Breast epithelium (tissue), 3 donors: ENCODE measurements at regions not wholly inside any gene's neighbourhood (a gene's known extent, or its start where the extent isn't known, plus 50 kb on each side); places are given as distances from the start of the nearest gene placed in this dataset.

Source experiments
- POLR2A ChIP-seq: fragments of 450-650 bp; IDR thresholded peaks from one replicate; pipeline ENCODE4 v1.6.1; 2016; ENCODE audit warnings: antibody characterized with exemption, mild to moderate bottlenecking, moderate library complexity
- TF ChIP-seq, protein P1 (sequence below), 3 donors: fragments of 450-650 bp; IDR thresholded peaks; one replicate each; pipeline ENCODE4 v1.5.1; 2016 to 2017; ENCODE audit warnings: antibody characterized with exemption in 3 of 3, mild to moderate bottlenecking in 3 of 3, moderate library complexity in 3 of 3

DNA sequence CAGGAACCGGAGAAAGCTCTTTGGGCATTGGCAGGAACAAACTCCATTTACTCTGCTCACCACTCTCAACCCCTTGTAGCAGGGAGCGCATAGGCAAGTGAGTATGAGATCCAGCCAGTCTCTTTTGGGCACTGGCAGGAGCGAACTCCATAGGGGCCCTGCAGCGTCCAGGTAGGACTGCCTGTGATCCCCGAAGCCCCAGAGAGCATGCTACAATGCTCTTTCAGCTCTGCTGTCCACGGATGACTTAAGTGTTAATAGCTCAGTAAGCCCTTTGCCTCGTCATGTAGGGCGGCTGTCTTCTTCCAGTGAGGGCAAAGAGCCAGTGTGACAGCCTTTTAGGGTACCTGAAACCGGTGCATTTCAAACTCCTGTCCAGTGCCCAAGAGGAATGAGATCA lies 1525.6 kb upstream of the RAG2 start:
- TF ChIP-seq, protein P1, sequence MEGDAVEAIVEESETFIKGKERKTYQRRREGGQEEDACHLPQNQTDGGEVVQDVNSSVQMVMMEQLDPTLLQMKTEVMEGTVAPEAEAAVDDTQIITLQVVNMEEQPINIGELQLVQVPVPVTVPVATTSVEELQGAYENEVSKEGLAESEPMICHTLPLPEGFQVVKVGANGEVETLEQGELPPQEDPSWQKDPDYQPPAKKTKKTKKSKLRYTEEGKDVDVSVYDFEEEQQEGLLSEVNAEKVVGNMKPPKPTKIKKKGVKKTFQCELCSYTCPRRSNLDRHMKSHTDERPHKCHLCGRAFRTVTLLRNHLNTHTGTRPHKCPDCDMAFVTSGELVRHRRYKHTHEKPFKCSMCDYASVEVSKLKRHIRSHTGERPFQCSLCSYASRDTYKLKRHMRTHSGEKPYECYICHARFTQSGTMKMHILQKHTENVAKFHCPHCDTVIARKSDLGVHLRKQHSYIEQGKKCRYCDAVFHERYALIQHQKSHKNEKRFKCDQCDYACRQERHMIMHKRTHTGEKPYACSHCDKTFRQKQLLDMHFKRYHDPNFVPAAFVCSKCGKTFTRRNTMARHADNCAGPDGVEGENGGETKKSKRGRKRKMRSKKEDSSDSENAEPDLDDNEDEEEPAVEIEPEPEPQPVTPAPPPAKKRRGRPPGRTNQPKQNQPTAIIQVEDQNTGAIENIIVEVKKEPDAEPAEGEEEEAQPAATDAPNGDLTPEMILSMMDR (IDR thresholded peaks at IDR 0.05): no peak
- no peak for TF ChIP-seq POLR2A
